Progenitor cell of endocrine pancreas (in vitro differentiated cells): ENCODE measurements at regions not wholly inside any gene's neighbourhood (a gene's known extent, or its start where the extent isn't known, plus 50 kb on each side); places are given as distances from the start of the nearest gene placed in this dataset.

ENCODE experiments used
- DNase-seq: peaks from one replicate; pipeline ENCODE4 v3.0.0; 2021; ENCODE audit warnings: low spot score; ENCODE audit not compliant: unreplicated experiment
- H3K27ac Mint-ChIP-seq: 2 replicates; pipeline ENCODE4 v1.8.0; 2021; ENCODE audit warnings: mild to moderate bottlenecking, moderate library complexity, mixed read lengths
- H3K27me3 Mint-ChIP-seq: 2 replicates; pipeline ENCODE4 v1.8.0; 2021; ENCODE audit warnings: mixed read lengths
- H3K36me3 Mint-ChIP-seq: 2 replicates; pipeline ENCODE4 v1.8.0; 2022; ENCODE audit warnings: mixed read lengths; ENCODE audit not compliant: insufficient read depth
- H3K4me1 Mint-ChIP-seq: 2 replicates; pipeline ENCODE4 v1.8.0; 2021; ENCODE audit warnings: low read depth, mixed read lengths
- H3K4me3 Mint-ChIP-seq: 2 replicates; pipeline ENCODE4 v1.8.0; 2021; ENCODE audit warnings: low read depth, mild to moderate bottlenecking, moderate library complexity, mixed read lengths
- H3K9me3 Mint-ChIP-seq: 2 replicates; pipeline ENCODE4 v1.8.0; 2021; ENCODE audit warnings: low read depth, mixed read lengths
- TF ChIP-seq, protein P1 (sequence below): fragments of 200-600 bp; sonication (generic); IDR thresholded peaks from one replicate; pipeline ENCODE4 v1.5.0; 2021; ENCODE audit warnings: antibody characterized with exemption, mild to moderate bottlenecking; ENCODE audit not compliant: unreplicated experiment

DNA sequence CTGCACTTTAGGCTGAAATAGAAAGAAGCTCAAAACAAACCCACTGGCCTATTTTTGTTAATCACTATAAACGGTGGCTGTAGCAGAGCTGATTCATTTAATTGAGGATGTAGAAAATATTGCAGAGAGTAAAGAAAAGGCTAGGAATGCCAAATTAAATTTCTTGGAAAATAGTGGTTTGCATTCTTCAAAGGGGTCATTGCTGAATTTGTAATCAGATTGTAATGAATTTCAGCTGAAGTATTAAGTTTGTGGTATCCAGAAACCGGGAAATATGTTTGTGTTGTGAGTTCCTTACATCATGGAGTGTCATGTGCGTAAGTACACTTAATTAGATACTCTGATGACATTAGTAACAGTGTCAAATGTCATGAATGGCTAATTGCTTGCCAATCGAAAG is 203.0 kb downstream of the SAMD5 start:
- H3K27ac Mint-ChIP-seq = no peak overlapping the region
- H3K4me3 Mint-ChIP-seq = no peak overlapping the region
- DNase-seq = no peak
- peaks cover 23% of the 10 kb centered on the region for H3K4me1 Mint-ChIP-seq
- TF ChIP-seq, protein P1, sequence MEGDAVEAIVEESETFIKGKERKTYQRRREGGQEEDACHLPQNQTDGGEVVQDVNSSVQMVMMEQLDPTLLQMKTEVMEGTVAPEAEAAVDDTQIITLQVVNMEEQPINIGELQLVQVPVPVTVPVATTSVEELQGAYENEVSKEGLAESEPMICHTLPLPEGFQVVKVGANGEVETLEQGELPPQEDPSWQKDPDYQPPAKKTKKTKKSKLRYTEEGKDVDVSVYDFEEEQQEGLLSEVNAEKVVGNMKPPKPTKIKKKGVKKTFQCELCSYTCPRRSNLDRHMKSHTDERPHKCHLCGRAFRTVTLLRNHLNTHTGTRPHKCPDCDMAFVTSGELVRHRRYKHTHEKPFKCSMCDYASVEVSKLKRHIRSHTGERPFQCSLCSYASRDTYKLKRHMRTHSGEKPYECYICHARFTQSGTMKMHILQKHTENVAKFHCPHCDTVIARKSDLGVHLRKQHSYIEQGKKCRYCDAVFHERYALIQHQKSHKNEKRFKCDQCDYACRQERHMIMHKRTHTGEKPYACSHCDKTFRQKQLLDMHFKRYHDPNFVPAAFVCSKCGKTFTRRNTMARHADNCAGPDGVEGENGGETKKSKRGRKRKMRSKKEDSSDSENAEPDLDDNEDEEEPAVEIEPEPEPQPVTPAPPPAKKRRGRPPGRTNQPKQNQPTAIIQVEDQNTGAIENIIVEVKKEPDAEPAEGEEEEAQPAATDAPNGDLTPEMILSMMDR = no peak
- H3K9me3 Mint-ChIP-seq = no peaks in the 10 kb centered on the region
- H3K36me3 Mint-ChIP-seq = no peaks in the 10 kb centered on the region
- H3K27me3 Mint-ChIP-seq = no peaks in the 10 kb centered on the region

- Mint-ChIP-seq H3K27me3 (no peaks in the 10 kb centered on the region), H3K27ac (no peak overlapping the region), H3K4me3 (no peak overlapping the region), H3K36me3 (no peaks in the 10 kb centered on the region), H3K9me3 (no peaks in the 10 kb centered on the region), H3K4me1 (peaks cover 19% of the 10 kb centered on the region)
- DNase-seq = no peak
- TF ChIP-seq, protein P1 = no peak
Observed at GRCh38 chr6:147712841-147713240, 204.4 kb downstream of the SAMD5 start.

DNA sequence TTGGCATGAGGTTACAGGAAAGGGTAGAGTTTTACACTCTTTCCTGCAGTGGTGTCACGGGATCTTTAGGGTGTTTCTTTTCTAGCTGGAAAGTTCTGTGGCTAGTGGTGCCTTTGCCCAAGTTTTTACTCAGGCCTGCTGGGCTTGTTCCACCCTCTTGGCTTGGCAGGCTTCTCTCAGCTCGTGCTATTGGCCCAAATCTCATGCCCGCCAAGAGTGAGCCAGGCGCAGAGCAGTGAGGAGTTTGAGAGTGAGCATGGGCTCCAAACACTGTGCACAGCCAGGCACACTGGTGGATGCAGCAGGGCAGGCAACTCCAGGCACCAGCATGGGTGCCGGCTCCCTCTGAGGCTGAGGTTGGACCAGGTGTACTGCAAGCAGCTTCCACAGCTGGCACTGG is 206.5 kb downstream of the SAMD5 start:
- no peak for DNase-seq
- Mint-ChIP-seq H3K27me3 (no peaks in the 10 kb centered on the region), H3K27ac (no peak overlapping the region), H3K9me3 (no peaks in the 10 kb centered on the region), H3K4me1 (no peaks in the 10 kb centered on the region), H3K4me3 (no peak overlapping the region), H3K36me3 (no peaks in the 10 kb centered on the region)
- TF ChIP-seq, protein P1 = no peak

DNA sequence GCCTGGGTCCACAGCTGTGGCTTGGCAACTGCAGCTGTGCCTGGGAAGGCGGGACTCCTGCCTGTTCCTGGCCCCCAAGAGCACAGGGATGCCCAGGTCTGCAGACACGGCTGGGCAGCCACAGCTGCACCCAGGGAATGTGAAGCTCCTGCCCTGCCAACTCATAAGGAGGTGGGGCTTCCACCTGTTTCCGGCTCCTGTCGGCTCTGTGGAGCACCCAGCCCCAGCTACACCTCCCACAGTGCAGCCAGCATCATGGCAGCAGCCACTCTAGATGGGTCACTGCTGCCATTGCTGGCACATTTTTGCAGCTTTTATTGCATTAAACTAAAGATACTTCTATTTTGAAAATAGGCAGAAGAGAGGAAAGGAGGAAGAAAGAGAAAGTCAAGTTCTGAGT is 207.9 kb downstream of the SAMD5 start:
- Mint-ChIP-seq H3K27me3 (no peaks in the 10 kb centered on the region), H3K36me3 (no peaks in the 10 kb centered on the region), H3K27ac (no peak overlapping the region), H3K4me3 (no peak overlapping the region), H3K9me3 (no peaks in the 10 kb centered on the region), H3K4me1 (no peaks in the 10 kb centered on the region)
- TF ChIP-seq, protein P1 = no peak
- no peak for DNase-seq

DNA sequence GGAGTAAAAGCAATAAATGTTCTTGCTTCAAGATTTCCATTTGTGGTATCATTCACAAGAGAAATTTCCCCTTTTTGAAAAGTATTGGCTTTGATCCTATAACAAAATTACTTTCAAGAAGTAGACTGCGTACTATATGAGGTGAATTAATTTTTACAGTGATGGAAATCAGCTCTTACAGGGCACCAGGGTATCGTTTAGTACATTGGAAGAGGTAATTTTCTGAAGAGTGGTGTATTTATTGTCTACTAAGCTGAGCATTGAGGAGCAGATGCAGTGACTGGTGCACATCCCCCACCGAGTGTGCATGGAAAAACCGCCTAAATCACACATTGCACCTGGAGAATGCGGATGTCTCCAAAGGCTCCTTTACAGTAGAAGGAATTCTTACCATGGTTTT is 209.5 kb downstream of the SAMD5 start:
- Mint-ChIP-seq H3K4me3 (no peak overlapping the region), H3K9me3 (no peaks in the 10 kb centered on the region), H3K27me3 (no peaks in the 10 kb centered on the region), H3K27ac (no peak overlapping the region), H3K4me1 (no peaks in the 10 kb centered on the region), H3K36me3 (peaks cover 1% of the 10 kb centered on the region)
- TF ChIP-seq, protein P1 = no peak
- no peak for DNase-seq
